ENCODE measurements at regions not wholly inside any gene's neighbourhood (a gene's known extent, or its start where the extent isn't known, plus 50 kb on each side); places are given as distances from the start of the nearest gene placed in this dataset.

DNA sequence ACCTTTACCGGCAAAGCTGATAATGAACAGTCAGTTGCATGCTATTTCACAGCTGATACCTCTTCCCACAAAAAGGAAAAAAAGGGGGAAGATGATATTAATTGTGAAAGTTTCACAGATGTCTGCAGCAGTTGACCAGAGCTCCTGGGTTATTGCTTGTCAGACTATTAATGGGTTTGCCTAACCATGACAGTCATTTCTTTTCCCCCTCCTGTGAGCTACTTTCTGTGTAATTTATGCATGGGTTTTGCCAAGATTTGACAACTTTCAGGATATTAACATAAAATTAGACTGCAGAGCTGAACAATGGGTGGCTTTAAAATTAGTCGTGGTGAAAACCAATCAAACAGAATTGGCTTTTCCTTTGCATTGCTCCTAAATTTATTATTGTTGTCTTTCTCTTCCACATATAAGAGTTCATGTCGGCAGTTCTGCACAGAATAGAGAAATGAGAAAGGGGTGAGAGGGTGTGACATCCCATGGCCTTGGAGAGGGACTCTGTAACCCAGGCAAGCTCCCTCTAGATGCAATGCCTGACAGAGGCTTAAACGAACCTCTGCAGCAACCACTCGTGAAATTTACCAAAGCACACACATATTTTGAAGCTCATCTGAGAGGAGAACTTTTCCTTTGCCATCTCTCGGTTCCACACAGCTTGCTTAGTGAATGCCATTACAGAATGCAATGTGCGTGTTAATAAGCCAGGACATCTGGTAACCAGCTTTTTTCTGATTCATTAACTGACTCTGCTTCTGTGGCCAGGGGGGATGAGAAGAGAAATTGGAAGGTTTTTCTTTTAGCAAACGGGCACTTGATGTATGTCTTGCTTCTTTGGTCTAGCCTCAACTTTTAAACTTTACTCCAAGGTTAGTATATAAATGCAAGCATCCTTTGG is 82.2 kb upstream of the ITGA4 start:
- DNase-seq (ENCODE audit: low spot score in 2 of 2) = no peak
- H3K4me3 Mint-ChIP-seq = no peak overlapping the region

GRCh38 chr2:181376442-181376841 is 80.7 kb upstream of the ITGA4 start:
- Mint-ChIP-seq H3K9me3 (no peaks in the 10 kb centered on the region), H3K36me3 (ENCODE audit: insufficient read depth) (no peaks in the 10 kb centered on the region), H3K4me3 (no peak overlapping the region)

More for the DNA sequence above, 82.2 kb upstream of the ITGA4 start:
- Mint-ChIP-seq H3K27me3 (no peaks in the 10 kb centered on the region), H3K4me1 (peaks cover 25% of the 10 kb centered on the region), H3K36me3 (ENCODE audit: insufficient read depth) (no peaks in the 10 kb centered on the region), H3K27ac (ENCODE audit: low read depth) (no peak overlapping the region), H3K9me3 (no peaks in the 10 kb centered on the region)
- ATAC-seq (replicated peaks; ENCODE audit: extremely low read depth, poor library complexity, severe bottlenecking) = no peak

DNA sequence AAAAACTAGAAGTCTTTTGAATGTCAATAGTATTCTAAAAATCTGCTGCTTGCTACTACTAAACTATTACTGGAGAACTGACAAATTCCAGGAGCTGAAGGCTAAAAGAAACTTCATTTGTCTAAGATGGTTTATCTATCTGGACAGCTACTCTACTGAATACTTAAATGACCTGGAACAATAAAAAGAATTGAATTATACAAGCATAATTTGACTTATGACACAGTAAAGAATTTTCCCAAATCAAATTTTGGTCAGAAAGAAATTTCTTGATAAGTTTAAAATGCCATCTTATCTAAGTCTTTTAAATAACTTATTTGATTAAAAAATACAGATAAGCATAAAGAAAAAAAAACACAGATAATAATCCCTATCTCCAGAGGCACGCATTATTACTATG is 80.2 kb upstream of the ITGA4 start:
- no peak for ATAC-seq (replicated peaks; ENCODE audit: extremely low read depth, poor library complexity, severe bottlenecking)
- Mint-ChIP-seq H3K4me1 (peaks cover 13% of the 10 kb centered on the region), H3K9me3 (no peaks in the 10 kb centered on the region), H3K36me3 (ENCODE audit: insufficient read depth) (no peaks in the 10 kb centered on the region), H3K27me3 (no peaks in the 10 kb centered on the region), H3K4me3 (no peak overlapping the region), H3K27ac (ENCODE audit: low read depth) (no peak overlapping the region)
- DNase-seq (ENCODE audit: low spot score in 2 of 2) = no peak

More at GRCh38 chr2:181376442-181376841, 80.7 kb upstream of the ITGA4 start:
- ATAC-seq (replicated peaks; ENCODE audit: extremely low read depth, poor library complexity, severe bottlenecking) = no peak
- Mint-ChIP-seq H3K27ac (ENCODE audit: low read depth) (no peak overlapping the region), H3K27me3 (no peaks in the 10 kb centered on the region), H3K4me1 (peaks cover 19% of the 10 kb centered on the region)
- no peak for DNase-seq (ENCODE audit: low spot score in 2 of 2)

- no peak overlapping the region for H3K27ac Mint-ChIP-seq (ENCODE audit: low read depth)
- no peak for ATAC-seq (replicated peaks; ENCODE audit: extremely low read depth, poor library complexity, severe bottlenecking)
- H3K9me3 Mint-ChIP-seq = no peaks in the 10 kb centered on the region
- H3K27me3 Mint-ChIP-seq = no peaks in the 10 kb centered on the region
- no peak overlapping the region for H3K4me3 Mint-ChIP-seq
- no peak for DNase-seq (ENCODE audit: low spot score in 2 of 2)
- no peaks in the 10 kb centered on the region for H3K36me3 Mint-ChIP-seq (ENCODE audit: insufficient read depth)
- H3K4me1 Mint-ChIP-seq = no peaks in the 10 kb centered on the region
Observed at GRCh38 chr2:181378491-181378890, 78.7 kb upstream of the ITGA4 start.

GRCh38 chr2:181380581-181380980 is 76.6 kb upstream of the ITGA4 start:
- no peaks in the 10 kb centered on the region for H3K4me1 Mint-ChIP-seq
- DNase-seq (ENCODE audit: low spot score in 2 of 2) = no peak
- no peak overlapping the region for H3K27ac Mint-ChIP-seq (ENCODE audit: low read depth)
- ATAC-seq (replicated peaks; ENCODE audit: extremely low read depth, poor library complexity, severe bottlenecking) = no peak
- H3K4me3 Mint-ChIP-seq = no peak overlapping the region
- no peaks in the 10 kb centered on the region for H3K27me3 Mint-ChIP-seq
- H3K9me3 Mint-ChIP-seq = no peaks in the 10 kb centered on the region
- no peaks in the 10 kb centered on the region for H3K36me3 Mint-ChIP-seq (ENCODE audit: insufficient read depth)

DNA sequence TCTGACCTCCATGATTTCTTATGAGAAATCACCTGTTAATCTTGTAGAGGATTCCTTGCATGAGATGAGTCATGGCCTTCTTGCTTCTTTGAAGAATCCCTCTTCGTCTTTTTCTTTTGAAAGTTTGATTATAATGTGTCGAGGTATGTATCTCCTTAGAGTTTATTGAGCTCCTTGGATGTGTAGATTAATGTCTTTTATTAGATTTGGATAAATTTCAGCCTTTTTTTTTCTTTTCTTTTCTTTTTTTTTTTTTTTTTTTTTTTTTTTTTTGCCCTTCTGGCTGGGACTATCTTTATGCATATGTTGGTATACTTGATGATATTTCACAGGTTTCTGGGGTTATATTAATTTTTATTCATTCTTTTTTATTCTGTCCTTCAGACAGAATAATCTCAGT is 72.3 kb upstream of the ITGA4 start:
- no peak for DNase-seq (ENCODE audit: low spot score in 2 of 2)
- H3K4me3 Mint-ChIP-seq = no peak overlapping the region
- no peaks in the 10 kb centered on the region for H3K4me1 Mint-ChIP-seq
- H3K27ac Mint-ChIP-seq (ENCODE audit: low read depth) = no peak overlapping the region
- H3K9me3 Mint-ChIP-seq = no peaks in the 10 kb centered on the region
- H3K27me3 Mint-ChIP-seq = no peaks in the 10 kb centered on the region
- no peak for ATAC-seq (replicated peaks; ENCODE audit: extremely low read depth, poor library complexity, severe bottlenecking)
- no peaks in the 10 kb centered on the region for H3K36me3 Mint-ChIP-seq (ENCODE audit: insufficient read depth)

DNA sequence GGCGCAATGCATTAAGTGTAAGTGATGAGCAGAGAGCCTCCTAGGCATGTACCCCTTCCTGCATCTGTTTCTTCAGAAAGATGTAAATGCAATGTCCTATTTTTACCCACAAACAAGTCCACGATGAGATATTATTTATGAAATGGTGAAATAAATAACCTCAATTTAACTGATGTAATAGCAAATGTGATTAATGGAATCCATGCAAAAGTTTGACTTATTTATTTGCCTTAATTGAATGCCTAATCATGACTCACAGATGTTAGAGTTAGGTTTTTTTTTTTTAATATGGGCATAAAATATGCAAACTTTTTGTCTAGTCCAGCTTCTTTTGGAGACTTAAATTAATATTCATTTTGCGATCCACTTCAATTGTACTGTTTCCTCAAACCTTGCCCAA is 67.7 kb upstream of the ITGA4 start:
- no peaks in the 10 kb centered on the region for H3K27me3 Mint-ChIP-seq
- H3K4me3 Mint-ChIP-seq = no peak overlapping the region
- ATAC-seq (replicated peaks; ENCODE audit: extremely low read depth, poor library complexity, severe bottlenecking) (no peak), DNase-seq (ENCODE audit: low spot score in 2 of 2) (no peak)
- peaks cover 14% of the 10 kb centered on the region for H3K4me1 Mint-ChIP-seq
- no peaks in the 10 kb centered on the region for H3K9me3 Mint-ChIP-seq
- H3K27ac Mint-ChIP-seq (ENCODE audit: low read depth) = no peak overlapping the region
- H3K36me3 Mint-ChIP-seq (ENCODE audit: insufficient read depth) = peaks cover 10% of the 10 kb centered on the region

DNA sequence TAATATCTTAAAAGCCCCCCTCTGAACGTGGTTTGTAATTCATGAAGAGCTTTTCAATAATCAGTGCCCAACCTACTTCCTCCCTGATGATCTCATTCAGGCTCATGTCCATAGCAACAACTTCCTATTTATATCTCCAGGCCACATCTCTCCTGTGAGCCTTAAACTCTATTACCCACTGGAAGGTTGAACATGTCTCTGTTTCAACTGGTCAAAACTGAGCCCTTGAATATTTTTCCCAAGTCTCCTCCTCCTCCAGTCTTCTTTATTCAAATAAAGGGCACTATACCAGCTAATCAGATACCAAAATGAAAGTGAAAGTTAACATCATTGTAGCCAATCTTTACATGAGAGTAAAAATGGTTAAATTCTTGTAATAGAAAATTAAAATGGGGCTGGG is 63.7 kb upstream of the ITGA4 start:
- peak overlapping the region; percentile 80 for H3K4me3 Mint-ChIP-seq
- peak; percentile 55 for ATAC-seq (replicated peaks; ENCODE audit: extremely low read depth, poor library complexity, severe bottlenecking)
- H3K9me3 Mint-ChIP-seq = no peaks in the 10 kb centered on the region
- peak overlapping the region; percentile 99 for H3K27ac Mint-ChIP-seq (ENCODE audit: low read depth)
- H3K36me3 Mint-ChIP-seq (ENCODE audit: insufficient read depth) = peaks cover 18% of the 10 kb centered on the region
- no peaks in the 10 kb centered on the region for H3K27me3 Mint-ChIP-seq
- peak in 1 of 2 donors; percentile 24 for DNase-seq (ENCODE audit: low spot score in 2 of 2)
- H3K4me1 Mint-ChIP-seq = peaks cover 27% of the 10 kb centered on the region

DNA sequence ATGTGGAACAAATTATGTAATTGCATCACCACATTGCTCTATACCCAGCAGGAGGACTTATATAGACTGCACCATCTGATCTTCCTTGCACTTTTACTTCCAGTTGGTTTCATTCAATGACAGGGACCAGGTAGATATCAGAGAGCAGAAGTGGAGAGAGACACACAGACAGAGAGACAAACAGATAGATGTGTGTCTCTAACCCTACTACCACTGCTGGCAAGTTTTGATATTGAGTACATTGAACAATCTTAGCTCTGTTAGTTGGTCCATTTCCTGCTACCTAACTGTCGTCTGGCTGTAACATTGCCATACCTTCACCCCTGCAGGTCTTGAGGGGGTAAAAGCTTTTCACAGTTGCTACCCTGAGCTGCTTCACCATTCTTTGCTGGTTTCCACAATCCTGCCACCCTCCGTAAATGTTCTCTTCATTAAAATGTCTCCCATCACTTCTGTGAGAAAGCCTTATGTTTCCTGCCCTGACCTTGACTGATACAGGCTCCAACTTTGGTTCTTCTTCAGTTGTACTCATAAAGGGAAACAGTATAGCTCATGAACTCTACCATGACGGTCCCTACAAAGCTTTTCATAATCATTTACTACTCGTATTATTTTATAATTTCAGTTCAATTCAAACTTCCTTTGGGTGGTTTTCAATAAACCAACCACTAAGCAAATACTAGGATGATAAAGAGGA is 62.3 kb upstream of the ITGA4 start:
- Mint-ChIP-seq H3K27me3 (no peaks in the 10 kb centered on the region), H3K27ac (ENCODE audit: low read depth) (peak overlapping the region; percentile 99), H3K36me3 (ENCODE audit: insufficient read depth) (peaks cover 18% of the 10 kb centered on the region), H3K4me1 (peaks cover 27% of the 10 kb centered on the region), H3K9me3 (no peaks in the 10 kb centered on the region), H3K4me3 (peak overlapping the region; percentile 80)
- DNase-seq (ENCODE audit: low spot score in 2 of 2) (no peak), ATAC-seq (replicated peaks; ENCODE audit: extremely low read depth, poor library complexity, severe bottlenecking) (peak; percentile 42)

DNA sequence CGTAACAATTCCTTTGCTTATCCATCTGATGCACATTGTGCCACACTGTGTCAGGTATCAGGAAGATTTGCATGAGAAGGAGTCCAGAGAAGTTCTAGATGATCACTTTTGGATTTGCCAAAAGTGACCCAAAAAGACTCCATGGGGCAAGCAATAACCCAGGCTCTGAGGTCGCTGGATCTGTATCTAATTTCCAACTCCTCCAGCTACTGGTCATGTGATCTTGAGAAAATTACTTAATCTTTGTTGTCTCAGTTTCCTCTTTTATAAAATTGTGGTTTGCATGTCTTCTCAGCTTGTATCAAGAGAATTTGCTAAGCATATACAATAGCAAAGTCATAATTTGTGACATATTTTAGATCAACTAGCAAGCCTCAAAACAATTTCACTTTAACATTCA is 61.3 kb upstream of the ITGA4 start:
- Mint-ChIP-seq H3K27me3 (no peaks in the 10 kb centered on the region), H3K9me3 (no peaks in the 10 kb centered on the region), H3K4me3 (peak overlapping the region; percentile 80)

GRCh38 chr2:181396256-181397123 is 60.7 kb upstream of the ITGA4 start:
- H3K9me3 Mint-ChIP-seq = no peaks in the 10 kb centered on the region
- no peak for ATAC-seq (replicated peaks; ENCODE audit: extremely low read depth, poor library complexity, severe bottlenecking)
- no peak overlapping the region for H3K4me3 Mint-ChIP-seq
- H3K36me3 Mint-ChIP-seq (ENCODE audit: insufficient read depth) = peaks cover 18% of the 10 kb centered on the region
- no peak overlapping the region for H3K27ac Mint-ChIP-seq (ENCODE audit: low read depth)
- DNase-seq (ENCODE audit: low spot score in 2 of 2) = no peak
- peaks cover 27% of the 10 kb centered on the region for H3K4me1 Mint-ChIP-seq
- H3K27me3 Mint-ChIP-seq = no peaks in the 10 kb centered on the region

More for the DNA sequence above, 61.3 kb upstream of the ITGA4 start:
- peak overlapping the region; percentile 99 for H3K27ac Mint-ChIP-seq (ENCODE audit: low read depth)
- H3K4me1 Mint-ChIP-seq = peaks cover 27% of the 10 kb centered on the region
- DNase-seq (ENCODE audit: low spot score in 2 of 2) (no peak), ATAC-seq (replicated peaks; ENCODE audit: extremely low read depth, poor library complexity, severe bottlenecking) (no peak)
- H3K36me3 Mint-ChIP-seq (ENCODE audit: insufficient read depth) = peaks cover 18% of the 10 kb centered on the region

- Mint-ChIP-seq H3K4me1 (peaks cover 22% of the 10 kb centered on the region), H3K9me3 (no peaks in the 10 kb centered on the region), H3K4me3 (no peak overlapping the region), H3K36me3 (ENCODE audit: insufficient read depth) (peaks cover 18% of the 10 kb centered on the region), H3K27me3 (no peaks in the 10 kb centered on the region), H3K27ac (ENCODE audit: low read depth) (no peak overlapping the region)
- no peak for DNase-seq (ENCODE audit: low spot score in 2 of 2)
- no peak for ATAC-seq (replicated peaks; ENCODE audit: extremely low read depth, poor library complexity, severe bottlenecking)
Observed at GRCh38 chr2:181397331-181397730, 59.9 kb upstream of the ITGA4 start.

All from central memory CD8-positive, alpha-beta T cell (primary cell).